IMR-90 (cell line): ENCODE measurements at regions not wholly inside any gene's neighbourhood (a gene's known extent, or its start where the extent isn't known, plus 50 kb on each side); places are given as distances from the start of the nearest gene placed in this dataset.

Experiments
- ATAC-seq: fragments of 200-7000 bp; cut with Tn5 transposase; 2 replicates; pipeline ENCODE4 v1.9.1; 2020; ENCODE audit warnings: low read depth, mild to moderate bottlenecking, moderate library complexity
- BruUV-seq: library from RNA; stranded (reverse); fragments of 400-500 nt; replicated peaks from 2 replicates; lab custom pipeline; 2021; lab: Mats Ljungman, UMichigan
- CTCF ChIA-PET: fragments of 300-600 bp; formaldehyde crosslinking; extraction: SDS; loops from one replicate; lab custom pipeline; 2021; ENCODE audit warnings: antibody characterized with exemption; lab: Yijun Ruan, JAX
- POLR2A ChIA-PET: fragments of 300-600 bp; sonication (Branson Sonifier 250); formaldehyde crosslinking; loops from one replicate; lab custom pipeline; 2022; ENCODE audit warnings: antibody characterized with exemption; ENCODE audit not compliant: unreplicated experiment; lab: Charles Lee
- DNase-seq: peaks from one replicate; pipeline ENCODE4 v3.0.0; 2013
- H2AFZ ChIP-seq: replicated peaks from 2 replicates; pipeline ENCODE3; 2013; ENCODE audit warnings: low read length, mild to moderate bottlenecking; ENCODE audit not compliant: poor library complexity
- H2AK5ac ChIP-seq: 2 replicates; pipeline ENCODE4 v1.6.1; 2013; ENCODE audit warnings: low read depth, low read length, inconsistent platforms
- H2AK9ac ChIP-seq: replicated peaks from 2 replicates; pipeline ENCODE3; 2013; ENCODE audit warnings: mild to moderate bottlenecking, low read depth, low read length, moderate library complexity; ENCODE audit not compliant: poor library complexity
- H2BK120ac ChIP-seq: 2 replicates; pipeline ENCODE4 v1.6.1; 2013; ENCODE audit warnings: low read depth, low read length, inconsistent platforms
- H2BK15ac ChIP-seq: 3 replicates; pipeline ENCODE4 v1.6.1; 2013; ENCODE audit warnings: low read depth, low read length, inconsistent platforms
- H2BK20ac ChIP-seq: 2 replicates; pipeline ENCODE4 v1.6.1; 2013; ENCODE audit warnings: low read depth, mild to moderate bottlenecking, inconsistent platforms, low read length, moderate library complexity
- H2BK5ac ChIP-seq: 2 replicates; pipeline ENCODE4 v1.6.1; 2013; ENCODE audit warnings: mild to moderate bottlenecking, low read depth, low read length, inconsistent platforms; ENCODE audit not compliant: poor library complexity, severe bottlenecking
- H3K14ac ChIP-seq: replicated peaks from 2 replicates; pipeline ENCODE4 v1.6.1; 2013; ENCODE audit warnings: low read depth, low read length, inconsistent platforms
- H3K18ac ChIP-seq: 2 replicates; pipeline ENCODE4 v1.6.1; 2013; ENCODE audit warnings: low read depth, low read length, control low read depth
- H3K23ac ChIP-seq: 2 replicates; pipeline ENCODE4 v1.6.1; 2013; ENCODE audit warnings: low read depth, low read length, inconsistent platforms
- H3K27ac ChIP-seq: 2 replicates; pipeline ENCODE4 v1.5.1; 2013; ENCODE audit warnings: mild to moderate bottlenecking, control low read depth, low read length; ENCODE audit not compliant: insufficient read depth
- H3K27me3 ChIP-seq: 2 replicates; pipeline ENCODE4 v1.6.1; 2013; ENCODE audit warnings: low read length; ENCODE audit not compliant: control insufficient read depth, insufficient read depth
- H3K36me3 ChIP-seq: 2 replicates; pipeline ENCODE4 v1.6.1; 2013; ENCODE audit warnings: low read length, mixed read lengths; ENCODE audit not compliant: control insufficient read depth, insufficient read depth
- H3K4ac ChIP-seq: 2 replicates; pipeline ENCODE4 v1.6.1; 2013; ENCODE audit warnings: low read depth, low read length, inconsistent platforms
- H3K4me1 ChIP-seq: 2 replicates; pipeline ENCODE4 v1.6.1; 2013; ENCODE audit warnings: low read length, mixed read lengths; ENCODE audit not compliant: control insufficient read depth, insufficient read depth
- H3K4me2 ChIP-seq: 2 replicates; pipeline ENCODE4 v1.6.1; 2013; ENCODE audit warnings: low read depth, mild to moderate bottlenecking, control low read depth, low read length, moderate library complexity
- H3K4me3 ChIP-seq: 2 replicates; pipeline ENCODE4 v1.5.1; 2013; ENCODE audit warnings: low read depth, mild to moderate bottlenecking, control low read depth, low read length, moderate library complexity; ENCODE audit not compliant: insufficient read depth
- H3K56ac ChIP-seq: 2 replicates; pipeline ENCODE4 v1.6.1; 2013; ENCODE audit warnings: low read length, inconsistent platforms; ENCODE audit not compliant: insufficient read depth; ENCODE audit errors: extremely low read depth
- H3K79me1 ChIP-seq, 2 experiments: 2 replicates each; pipeline ENCODE4 v1.6.1; 2013; ENCODE audit warnings: low read length in 2 of 2, inconsistent platforms in 1 of 2, low read depth in 1 of 2
- H3K9ac ChIP-seq: 2 replicates; pipeline ENCODE4 v1.6.1; 2013; ENCODE audit warnings: low read depth, low read length, control low read depth
- H3K9me1 ChIP-seq: 2 replicates; pipeline ENCODE4 v1.6.1; 2013; ENCODE audit warnings: low read length, inconsistent platforms; ENCODE audit not compliant: insufficient read depth
- H3K9me3 ChIP-seq: 2 replicates; pipeline ENCODE4 v1.6.1; 2013; ENCODE audit warnings: low read length; ENCODE audit not compliant: control insufficient read depth, insufficient read depth
- H4K20me1 ChIP-seq: 2 replicates; pipeline ENCODE4 v1.6.1; 2013; ENCODE audit warnings: low read length, inconsistent platforms; ENCODE audit not compliant: insufficient read depth
- H4K5ac ChIP-seq: 2 replicates; pipeline ENCODE4 v1.6.1; 2013; ENCODE audit warnings: mild to moderate bottlenecking, low read depth, low read length, control low read depth
- H4K8ac ChIP-seq, 2 experiments: 2 replicates each; pipeline ENCODE4 v1.6.1; 2013; ENCODE audit warnings: low read depth in 2 of 2, low read length in 2 of 2, control low read depth in 1 of 2, inconsistent platforms in 1 of 2
- H4K91ac ChIP-seq: 2 replicates; pipeline ENCODE4 v1.6.1; 2013; ENCODE audit warnings: low read depth, low read length, inconsistent platforms; ENCODE audit not compliant: insufficient read depth
- CEBPB ChIP-seq: IDR thresholded peaks from 2 replicates; pipeline ENCODE4 v1.6.1; 2012; ENCODE audit warnings: low read depth, low read length, improper control_type of control experiment
- CTCF ChIP-seq: conservative IDR thresholded peaks from 2 replicates; pipeline ENCODE4 v1.5.1; 2012; ENCODE audit warnings: mild to moderate bottlenecking, low read depth, low read length, improper control_type of control experiment
- FOS ChIP-seq: fragments of 150-350 bp; IDR thresholded peaks from 2 replicates; pipeline ENCODE4 v1.6.1; 2016; ENCODE audit warnings: low read depth, low read length
- MAZ ChIP-seq: IDR thresholded peaks from 2 replicates; pipeline ENCODE4 v1.6.1; 2012; ENCODE audit warnings: low read depth, mild to moderate bottlenecking, low read length, improper control_type of control experiment, moderate library complexity, borderline replicate concordance
- NFE2L2 ChIP-seq: fragments of 150-350 bp; IDR thresholded peaks from 2 replicates; pipeline ENCODE4 v1.6.1; 2016; ENCODE audit warnings: low read depth, mild to moderate bottlenecking, low read length
- POLR2A ChIP-seq: IDR thresholded peaks from 2 replicates; pipeline ENCODE4 v1.6.1; 2012; ENCODE audit warnings: mild to moderate bottlenecking, low read depth, low read length
- RCOR1 ChIP-seq: IDR thresholded peaks from 2 replicates; pipeline ENCODE4 v1.6.1; 2012; ENCODE audit warnings: mild to moderate bottlenecking, low read length, improper control_type of control experiment; ENCODE audit not compliant: insufficient replicate concordance
- SMC3 ChIP-seq: fragments of 150-350 bp; IDR thresholded peaks from 2 replicates; pipeline ENCODE4 v1.6.1; 2016; ENCODE audit warnings: low read depth, mild to moderate bottlenecking, antibody characterized with exemption, low read length, moderate library complexity
- USF2 ChIP-seq: fragments of 150-350 bp; IDR thresholded peaks from 2 replicates; pipeline ENCODE4 v1.6.1; 2017; ENCODE audit warnings: mild to moderate bottlenecking, antibody characterized with exemption, low read length, low read depth
- WGBS, 2 experiments: methylation state at CpG; one replicate each; pipeline versions ENCODE4 v1.1.5 to v1.1.7; 2013; ENCODE audit warnings: missing lambda C conversion rate in 2 of 2; ENCODE audit not compliant: insufficient read length in 1 of 2; ENCODE audit errors: extremely low coverage in 2 of 2; 5-methylcytosine and 5-hydroxymethylcytosine counted together
- dilution Hi-C: fragments of 300-500 bp; cut with HindIII; formaldehyde crosslinking; loops from one replicate; pipeline ENCODE4 v1.14.3; 2018; ENCODE audit warnings: low sequenced_read_pairs; ENCODE audit not compliant: unreplicated experiment
- in situ Hi-C: fragments of 300-500 bp; cut with MboI; formaldehyde crosslinking; loops from 3 replicates; pipeline ENCODE4 v1.14.3; 2019; ENCODE audit warnings: low sequenced_read_pairs, inconsistent platforms, mixed read lengths
- intact Hi-C: fragments of 100-400 bp; cut with micrococcal nuclease; formaldehyde crosslinking; loops from 2 replicates; pipeline ENCODE4 v1.10.0; 2022

GRCh38 chr5:8471581-8471980 is 602.6 kb downstream of the MTRR start:
- Histone ChIP-seq H2BK5ac (no peak overlapping the region), H3K4me2 (no peak overlapping the region), H3K18ac (no peak overlapping the region), H2AFZ (no peak overlapping the region), H3K23ac (no peak overlapping the region), H2BK20ac (no peak overlapping the region), H4K91ac (no peak overlapping the region), H3K4me1 (no peaks in the 10 kb centered on the region), H3K9me3 (peaks cover 7% of the 10 kb centered on the region; the same call in 1 of the 2 replicates), H3K14ac (no peak overlapping the region), H4K8ac (no peak overlapping the region), H4K20me1 (no peaks in the 10 kb centered on the region), H2AK9ac (no peak overlapping the region), H2BK120ac (no peak overlapping the region), H3K36me3 (no peaks in the 10 kb centered on the region), H3K9ac (no peak overlapping the region), H2BK15ac (no peak overlapping the region), H3K56ac (no peak overlapping the region), H3K79me1 (no peaks in the 10 kb centered on the region), H3K27ac (no peak overlapping the region), H3K9me1 (no peaks in the 10 kb centered on the region), H4K5ac (no peak overlapping the region), H3K4me3 (no peak overlapping the region), H3K27me3 (no peaks in the 10 kb centered on the region), H3K4ac (no peak overlapping the region), H2AK5ac (no peak overlapping the region)
- dilution Hi-C loops (no loop called here), in situ Hi-C loops (no loop called here), intact Hi-C loops (no loop called here)
- CTCF ChIA-PET, result no interaction called here
- ATAC-seq (no peak), DNase-seq (no peak)
- BruUV-seq, result no TSS peak
- no CpG with 5 or more reads among the region's 4 CpGs for WGBS, 2 experiments
- POLR2A ChIA-PET, result no interaction called here
- TF ChIP-seq NFE2L2 (no peak), POLR2A (no peak), FOS (no peak), RCOR1 (no peak), CTCF (no peak), CEBPB (no peak), SMC3 (no peak), MAZ (no peak), USF2 (no peak)
